IMR-90 (cell line): ENCODE measurements at regions not wholly inside any gene's neighbourhood (a gene's known extent, or its start where the extent isn't known, plus 50 kb on each side); places are given as distances from the start of the nearest gene placed in this dataset.

ENCODE experiments used
- BHLHE40 ChIP-seq: fragments of 150-350 bp; IDR thresholded peaks from 2 replicates; pipeline ENCODE4 v1.6.1; 2016; ENCODE audit warnings: mild to moderate bottlenecking, low read depth, low read length
- CEBPB ChIP-seq: IDR thresholded peaks from 2 replicates; pipeline ENCODE4 v1.6.1; 2012; ENCODE audit warnings: low read depth, low read length, improper control_type of control experiment
- CHD1 ChIP-seq: IDR thresholded peaks from 2 replicates; pipeline ENCODE4 v1.6.1; 2012; ENCODE audit warnings: low read depth, low read length, improper control_type of control experiment
- CTCF ChIP-seq: conservative IDR thresholded peaks from 2 replicates; pipeline ENCODE4 v1.5.1; 2012; ENCODE audit warnings: mild to moderate bottlenecking, low read depth, low read length, improper control_type of control experiment
- NFE2L2 ChIP-seq: fragments of 150-350 bp; IDR thresholded peaks from 2 replicates; pipeline ENCODE4 v1.6.1; 2016; ENCODE audit warnings: low read depth, mild to moderate bottlenecking, low read length
- POLR2A ChIP-seq: IDR thresholded peaks from 2 replicates; pipeline ENCODE4 v1.6.1; 2012; ENCODE audit warnings: mild to moderate bottlenecking, low read depth, low read length
- RFX5 ChIP-seq: IDR thresholded peaks from 2 replicates; pipeline ENCODE4 v1.8.0; 2012; ENCODE audit warnings: low read depth, mild to moderate bottlenecking, low read length, moderate library complexity
- SMC3 ChIP-seq: fragments of 150-350 bp; IDR thresholded peaks from 2 replicates; pipeline ENCODE4 v1.6.1; 2016; ENCODE audit warnings: low read depth, mild to moderate bottlenecking, antibody characterized with exemption, low read length, moderate library complexity
- USF2 ChIP-seq: fragments of 150-350 bp; IDR thresholded peaks from 2 replicates; pipeline ENCODE4 v1.6.1; 2017; ENCODE audit warnings: mild to moderate bottlenecking, antibody characterized with exemption, low read length, low read depth

- TF ChIP-seq CTCF, result no peak
- no peak for TF ChIP-seq POLR2A
- no peak for TF ChIP-seq BHLHE40
- TF ChIP-seq NFE2L2, result no peak
- no peak for TF ChIP-seq SMC3
- TF ChIP-seq RFX5, result no peak
- TF ChIP-seq CEBPB, result no peak
- TF ChIP-seq USF2, result no peak
- no peak for TF ChIP-seq CHD1
Observed at GRCh38 chr18:66731890-66732289, 128.0 kb upstream of the CDH19 start.
